ENCODE measurements at regions not wholly inside any gene's neighbourhood (a gene's known extent, or its start where the extent isn't known, plus 50 kb on each side); places are given as distances from the start of the nearest gene placed in this dataset.

DNA sequence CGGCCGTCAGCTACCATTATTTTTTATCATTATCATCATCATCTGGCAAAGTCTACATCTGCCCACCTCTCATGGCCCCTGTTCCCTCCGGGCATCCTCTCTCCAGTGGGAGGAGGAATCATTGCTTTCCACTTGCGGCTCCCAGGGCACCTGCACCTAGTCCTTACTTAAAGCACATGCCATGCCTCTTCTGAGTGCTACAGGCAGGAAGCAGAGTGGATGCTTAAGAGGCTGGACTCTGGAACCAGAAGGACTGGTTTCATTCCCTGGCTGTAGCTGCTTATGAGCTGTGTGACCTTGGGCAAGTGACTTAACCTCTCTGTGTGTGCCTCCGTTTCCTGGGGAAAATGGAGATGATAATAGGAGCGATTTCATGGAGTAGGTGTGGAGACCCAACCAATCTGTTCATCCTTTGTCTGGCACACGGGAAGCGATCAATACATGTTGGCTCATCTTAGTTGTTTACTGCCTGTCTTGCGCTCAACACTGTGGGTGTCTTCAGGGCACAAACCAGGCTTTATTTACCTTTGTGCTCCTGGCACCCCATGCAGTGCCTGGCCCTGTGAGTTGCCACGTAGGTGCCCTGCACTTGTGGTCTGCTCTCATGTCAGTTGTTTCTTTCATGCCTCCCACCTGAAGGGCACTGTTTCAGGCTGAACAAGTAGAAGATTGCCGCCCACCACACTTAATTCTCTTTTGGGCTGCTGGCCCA is 317.0 kb upstream of the SULF2 start:
- Histone ChIP-seq H3K36me3 (replicated peaks; ENCODE audit: low read depth, low read length) (no peaks in the 10 kb centered on the region), H3K4me3 (ENCODE audit: low read length) (no peak overlapping the region), H3K9me3 (ENCODE audit: insufficient read depth, low read length) (no peaks in the 10 kb centered on the region), H3K4me1 (ENCODE audit: low read length) (no peaks in the 10 kb centered on the region), H3K4me2 (ENCODE audit: low read length) (no peak overlapping the region), H2AFZ (ENCODE audit: low read depth, low read length) (no peak overlapping the region), H3K27me3 (ENCODE audit: low read depth, low read length) (peaks cover 87% of the 10 kb centered on the region), H3K27ac (ENCODE audit: low read length) (no peak overlapping the region), H4K20me1 (ENCODE audit: insufficient read depth, low read length) (no peaks in the 10 kb centered on the region), H3K9ac (ENCODE audit: low read length) (no peak overlapping the region), H3K79me2 (ENCODE audit: low read length) (no peaks in the 10 kb centered on the region)
- TF ChIP-seq EZH2phosphoT487 (IDR thresholded peaks at IDR 0.05; ENCODE audit: low read depth): no peak
- TF ChIP-seq CTCF (IDR thresholded peaks at IDR 0.05; ENCODE audit: low read depth, low read length): no peak

DNA sequence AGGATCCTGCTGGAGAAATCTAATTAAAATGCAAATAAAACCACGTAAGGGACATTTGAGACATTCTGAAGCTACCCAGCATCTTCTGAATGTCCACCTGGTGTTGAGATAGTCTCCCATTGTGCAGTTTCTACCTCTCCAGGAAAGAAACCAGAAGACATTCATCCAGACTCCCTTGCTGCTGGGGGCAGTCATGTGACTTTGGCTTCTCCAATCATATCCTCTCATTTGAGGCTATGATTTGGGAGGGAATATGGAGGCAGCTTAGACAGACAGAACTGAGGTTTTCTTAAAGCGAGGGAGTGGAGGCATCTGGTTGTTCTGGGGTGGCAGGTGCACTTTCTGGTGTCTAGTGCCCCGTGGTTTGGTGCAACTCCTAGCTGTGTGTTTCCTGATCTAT is 315.2 kb upstream of the SULF2 start:
- Histone ChIP-seq H3K9me3 (ENCODE audit: insufficient read depth, low read length) (no peaks in the 10 kb centered on the region), H3K4me1 (ENCODE audit: low read length) (no peaks in the 10 kb centered on the region), H3K27me3 (ENCODE audit: low read depth, low read length) (peaks cover 75% of the 10 kb centered on the region), H4K20me1 (ENCODE audit: insufficient read depth, low read length) (no peaks in the 10 kb centered on the region), H3K9ac (ENCODE audit: low read length) (no peak overlapping the region), H3K4me2 (ENCODE audit: low read length) (no peak overlapping the region), H3K27ac (ENCODE audit: low read length) (no peak overlapping the region), H3K36me3 (replicated peaks; ENCODE audit: low read depth, low read length) (no peaks in the 10 kb centered on the region), H3K79me2 (ENCODE audit: low read length) (no peaks in the 10 kb centered on the region), H3K4me3 (ENCODE audit: low read length) (no peak overlapping the region), H2AFZ (ENCODE audit: low read depth, low read length) (no peak overlapping the region)
- no peak for TF ChIP-seq CTCF (IDR thresholded peaks at IDR 0.05; ENCODE audit: low read depth, low read length)
- TF ChIP-seq EZH2phosphoT487 (IDR thresholded peaks at IDR 0.05; ENCODE audit: low read depth): no peak

DNA sequence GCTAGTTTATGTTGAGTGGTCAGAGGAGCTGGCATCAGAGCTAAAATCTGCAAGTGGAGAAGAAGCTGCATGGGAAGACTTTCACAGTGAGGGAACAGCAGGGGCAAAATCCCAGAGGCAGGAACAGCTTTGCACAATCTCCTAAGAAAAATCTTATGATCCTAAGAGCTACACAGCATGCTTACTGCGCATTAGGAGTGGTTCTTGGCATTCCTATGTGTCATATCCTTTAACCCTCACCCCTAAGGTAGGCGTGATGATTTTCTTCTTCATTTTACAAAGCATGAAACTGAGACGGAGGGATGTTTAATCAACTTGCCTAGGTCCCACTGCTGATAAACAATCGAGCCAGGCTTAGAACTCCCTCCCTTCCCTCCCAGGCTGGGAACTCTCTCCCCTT is 313.6 kb upstream of the SULF2 start:
- H3K4me2 ChIP-seq (ENCODE audit: low read length): no peak overlapping the region
- H4K20me1 ChIP-seq (ENCODE audit: insufficient read depth, low read length): no peaks in the 10 kb centered on the region
- H3K4me1 ChIP-seq (ENCODE audit: low read length): no peaks in the 10 kb centered on the region
- H3K4me3 ChIP-seq (ENCODE audit: low read length): no peak overlapping the region
- H3K79me2 ChIP-seq (ENCODE audit: low read length): no peaks in the 10 kb centered on the region
- no peak overlapping the region for H3K9ac ChIP-seq (ENCODE audit: low read length)
- no peaks in the 10 kb centered on the region for H3K9me3 ChIP-seq (ENCODE audit: insufficient read depth, low read length)
- TF ChIP-seq CTCF (IDR thresholded peaks at IDR 0.05; ENCODE audit: low read depth, low read length): no peak
- no peak for TF ChIP-seq EZH2phosphoT487 (IDR thresholded peaks at IDR 0.05; ENCODE audit: low read depth)
- H2AFZ ChIP-seq (ENCODE audit: low read depth, low read length): no peak overlapping the region
- peaks cover 64% of the 10 kb centered on the region for H3K27me3 ChIP-seq (ENCODE audit: low read depth, low read length)
- H3K36me3 ChIP-seq (replicated peaks; ENCODE audit: low read depth, low read length): no peaks in the 10 kb centered on the region
- no peak overlapping the region for H3K27ac ChIP-seq (ENCODE audit: low read length)

DNA sequence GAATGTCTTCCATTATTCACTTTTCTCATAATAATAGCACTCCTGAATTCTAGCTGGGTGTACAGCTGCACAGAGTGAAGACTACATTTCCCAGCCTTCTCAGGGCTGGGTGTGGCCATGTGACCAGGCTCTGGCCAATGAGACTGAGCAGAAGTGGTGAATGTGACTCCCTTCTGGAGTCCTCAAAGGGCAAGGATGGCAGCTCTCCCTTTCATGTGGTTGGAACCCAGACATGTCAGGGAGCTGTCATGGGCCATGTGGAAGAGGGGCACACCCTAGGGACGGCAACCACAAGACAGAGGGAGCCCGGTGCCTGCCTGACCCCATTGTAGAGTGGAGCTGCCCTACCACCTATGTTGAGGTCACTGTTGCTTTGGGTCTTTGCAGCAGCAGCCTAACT is 312.8 kb upstream of the SULF2 start:
- Histone ChIP-seq H3K36me3 (replicated peaks; ENCODE audit: low read depth, low read length) (no peaks in the 10 kb centered on the region), H4K20me1 (ENCODE audit: insufficient read depth, low read length) (no peaks in the 10 kb centered on the region)

More for the DNA sequence above, 312.8 kb upstream of the SULF2 start:
- Histone ChIP-seq H3K79me2 (ENCODE audit: low read length) (no peaks in the 10 kb centered on the region), H2AFZ (ENCODE audit: low read depth, low read length) (no peak overlapping the region), H3K27me3 (ENCODE audit: low read depth, low read length) (peaks cover 59% of the 10 kb centered on the region), H3K9ac (ENCODE audit: low read length) (no peak overlapping the region), H3K9me3 (ENCODE audit: insufficient read depth, low read length) (no peaks in the 10 kb centered on the region), H3K4me3 (ENCODE audit: low read length) (no peak overlapping the region), H3K4me2 (ENCODE audit: low read length) (no peak overlapping the region), H3K27ac (ENCODE audit: low read length) (no peak overlapping the region), H3K4me1 (ENCODE audit: low read length) (no peaks in the 10 kb centered on the region)
- TF ChIP-seq EZH2phosphoT487 (IDR thresholded peaks at IDR 0.05; ENCODE audit: low read depth) (no peak), CTCF (IDR thresholded peaks at IDR 0.05; ENCODE audit: low read depth, low read length) (no peak)
